LHCN-M2 (cell line): ENCODE measurements at regions not wholly inside any gene's neighbourhood (a gene's known extent, or its start where the extent isn't known, plus 50 kb on each side); places are given as distances from the start of the nearest gene placed in this dataset.
"Not testable (repeated sequence)": the region's sequence is repeated elsewhere in the genome, so short reads cannot be mapped to it uniquely, and the experiment has no call there.

ENCODE experiments used
- DNase-seq: peaks from one replicate; pipeline ENCODE4 v3.0.0-alpha.2; 2012; ENCODE audit warnings: low read depth

DNA sequence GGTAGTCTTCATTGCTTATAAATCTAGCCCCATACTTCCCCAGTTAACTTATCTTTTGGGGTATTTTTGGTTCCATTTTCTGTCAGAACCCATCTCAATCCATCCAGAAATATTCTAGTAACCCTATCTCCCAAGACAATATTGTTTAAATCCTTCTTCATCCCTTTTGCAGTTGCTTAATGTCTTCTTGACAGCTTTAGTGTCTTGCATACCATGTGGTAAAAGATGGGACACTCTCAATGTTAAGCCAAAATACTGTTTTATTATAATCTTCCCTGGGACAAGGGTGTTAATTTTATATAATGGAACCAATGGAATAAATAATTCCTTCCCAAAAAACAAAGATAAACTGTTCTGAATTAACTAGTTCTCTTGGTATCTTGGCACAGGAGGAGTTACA lies 450.2 kb downstream of the CCER1 start:
- no peak for DNase-seq

DNA sequence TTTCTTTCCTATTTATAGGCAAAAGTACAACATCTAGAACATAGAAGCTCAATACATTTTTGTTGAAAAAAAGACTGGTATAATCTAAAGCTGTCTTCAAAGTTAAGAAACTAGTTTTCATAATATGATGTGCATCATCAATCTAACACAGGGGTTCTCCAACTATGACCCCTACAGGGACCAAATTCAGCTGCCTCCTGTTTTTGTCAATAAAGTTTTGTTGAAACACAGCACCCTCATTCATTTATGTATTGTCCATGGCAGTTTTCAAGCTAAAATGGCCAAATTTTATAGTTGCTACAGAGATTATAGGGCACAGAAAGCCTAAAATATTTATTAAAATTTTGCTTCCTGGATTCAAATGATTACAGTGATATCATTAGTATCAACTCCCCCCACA lies 452.9 kb downstream of the CCER1 start:
- no peak for DNase-seq

DNA sequence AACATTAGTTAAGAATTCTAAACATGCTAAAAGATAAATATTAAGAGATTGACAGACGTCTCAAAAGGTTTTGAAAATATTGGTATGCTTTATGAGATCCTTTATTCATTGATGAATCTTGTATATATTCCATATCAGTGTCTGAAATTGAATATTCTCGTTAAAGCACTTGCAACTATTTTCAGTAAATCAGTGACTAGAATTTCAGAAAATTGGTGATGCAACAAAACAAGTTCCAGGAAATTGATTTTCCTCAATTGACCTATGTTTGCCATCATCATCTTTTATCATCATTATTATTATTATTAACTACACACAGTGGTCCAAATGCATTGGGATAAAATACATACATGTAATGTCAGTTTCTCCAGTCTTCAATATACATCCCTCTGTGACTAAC lies 453.6 kb downstream of the CCER1 start:
- DNase-seq, result no peak

DNA sequence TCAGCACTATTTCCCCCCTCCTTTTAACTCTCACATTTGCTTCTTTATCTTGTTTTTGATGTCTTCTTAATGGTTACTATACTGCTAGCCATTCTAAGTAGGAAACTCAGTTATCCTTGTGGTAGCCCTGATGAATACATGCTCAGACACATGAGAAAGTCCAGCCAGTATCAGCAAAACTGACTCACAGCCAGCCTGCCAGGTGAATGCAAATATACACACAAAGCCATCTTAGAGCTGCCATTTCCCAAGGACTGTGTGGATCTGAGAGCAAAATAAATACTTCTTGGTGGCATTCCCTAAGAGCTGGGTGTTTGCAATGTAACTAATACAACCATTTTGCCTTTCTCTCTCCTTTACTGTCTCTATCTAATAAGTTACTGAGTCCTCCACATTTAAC lies 455.2 kb downstream of the CCER1 start:
- no peak for DNase-seq

DNA sequence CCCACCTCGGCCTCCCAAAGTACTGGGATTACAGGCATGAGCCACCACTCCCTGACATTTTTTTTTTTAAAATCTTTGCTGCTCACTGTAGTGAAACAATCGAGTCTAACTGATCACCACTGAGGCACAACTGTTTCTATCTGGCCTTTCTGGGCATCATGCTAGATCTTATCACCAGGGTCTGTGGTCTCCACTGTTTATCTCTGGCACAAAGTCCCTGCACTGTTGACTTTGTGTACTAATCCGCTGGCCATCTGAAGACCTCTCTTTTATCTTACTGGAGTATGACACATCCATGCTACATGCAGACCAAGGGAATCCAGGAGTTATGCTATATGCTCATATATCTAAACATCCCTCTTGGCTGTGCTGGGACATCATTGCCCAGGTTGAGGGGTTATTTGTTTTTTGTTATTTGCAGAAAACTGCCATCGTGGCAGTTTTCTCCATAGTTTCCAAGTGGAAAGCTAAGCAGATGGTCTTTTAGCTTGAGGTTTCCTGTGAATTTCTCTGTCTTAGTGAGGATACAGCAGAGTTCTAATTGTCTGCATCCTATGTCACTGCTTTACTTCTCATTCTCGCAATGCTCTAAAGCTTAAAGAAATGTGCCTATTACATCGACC lies 456.9 kb downstream of the CCER1 start:
- DNase-seq, result no peak

DNA sequence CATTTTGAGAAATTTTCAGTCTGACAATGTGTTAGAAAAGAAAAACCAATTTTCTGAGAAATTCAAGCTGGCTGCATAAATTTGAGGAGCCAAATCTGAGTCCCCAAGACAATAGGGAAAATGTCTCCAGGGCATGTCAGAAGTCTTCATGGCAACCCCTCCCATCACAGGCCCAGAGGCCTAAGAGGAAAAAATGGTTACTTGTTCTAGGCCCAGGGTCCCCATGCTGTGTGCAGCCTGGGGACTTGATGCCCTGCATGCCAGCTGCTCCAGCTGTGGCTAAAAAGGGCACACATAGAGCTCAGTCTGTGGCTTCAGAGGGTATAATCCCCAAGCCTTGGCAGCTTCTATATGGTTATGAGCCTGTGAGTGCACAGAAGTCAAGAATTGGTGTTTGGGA lies 464.6 kb downstream of the CCER1 start:
- no peak for DNase-seq

DNA sequence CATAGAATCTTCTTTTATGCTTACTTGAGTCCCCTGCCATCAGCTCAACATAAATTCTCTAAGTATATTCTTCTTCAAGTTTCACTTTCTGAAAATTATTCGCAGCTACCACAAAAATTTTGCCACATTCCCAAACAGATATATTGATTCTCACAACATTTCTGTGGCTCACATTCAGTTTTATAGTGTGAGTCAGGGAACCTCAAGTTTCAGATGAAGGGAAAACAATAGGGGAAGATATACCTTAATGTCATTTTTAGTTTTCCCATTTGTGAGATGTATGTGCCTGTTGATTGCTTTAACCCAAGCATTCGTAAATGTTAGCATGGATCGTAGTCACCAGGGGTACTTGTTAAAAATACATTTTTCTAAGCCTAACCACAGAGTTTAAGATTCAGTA lies 465.8 kb downstream of the CCER1 start:
- DNase-seq, result peak; percentile 15

DNA sequence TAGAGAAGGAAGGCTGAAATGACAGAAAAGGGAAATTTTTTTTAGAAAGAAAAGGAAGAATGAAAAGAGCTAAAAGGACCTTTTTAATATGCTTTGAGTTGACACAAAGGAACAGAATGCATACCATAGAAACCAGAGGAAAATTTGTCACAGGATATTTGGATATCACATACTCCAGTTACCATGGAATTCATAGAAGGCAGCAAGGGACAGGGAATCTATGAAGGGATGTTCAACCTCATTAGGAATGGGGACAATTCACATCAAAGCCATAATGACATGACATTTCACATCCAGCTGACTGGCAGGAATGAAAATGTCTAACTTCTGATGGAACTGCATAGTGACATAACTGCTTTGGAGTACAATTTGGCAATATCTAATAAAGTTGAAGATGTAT lies 469.4 kb downstream of the CCER1 start:
- DNase-seq, result no peak

DNA sequence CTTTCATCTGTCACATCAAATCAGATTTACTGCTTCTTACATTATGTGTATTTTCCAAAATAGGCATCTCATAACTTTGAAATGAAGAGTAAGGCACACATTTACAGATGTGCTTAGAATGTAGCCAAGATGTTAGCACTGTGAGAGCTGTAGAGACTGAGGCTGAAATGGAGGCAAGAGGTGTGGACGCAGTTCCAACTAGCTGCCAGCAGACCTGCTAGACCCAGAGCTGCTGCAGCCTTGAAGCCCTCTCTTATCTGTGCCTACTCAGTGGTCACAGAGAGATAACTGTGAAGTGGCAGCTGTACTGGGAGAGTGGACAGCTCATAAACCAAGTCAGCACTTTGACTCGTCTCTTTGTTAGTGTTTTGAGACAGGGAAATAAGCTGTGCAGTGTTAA lies 470.9 kb downstream of the CCER1 start:
- no peak for DNase-seq

DNA sequence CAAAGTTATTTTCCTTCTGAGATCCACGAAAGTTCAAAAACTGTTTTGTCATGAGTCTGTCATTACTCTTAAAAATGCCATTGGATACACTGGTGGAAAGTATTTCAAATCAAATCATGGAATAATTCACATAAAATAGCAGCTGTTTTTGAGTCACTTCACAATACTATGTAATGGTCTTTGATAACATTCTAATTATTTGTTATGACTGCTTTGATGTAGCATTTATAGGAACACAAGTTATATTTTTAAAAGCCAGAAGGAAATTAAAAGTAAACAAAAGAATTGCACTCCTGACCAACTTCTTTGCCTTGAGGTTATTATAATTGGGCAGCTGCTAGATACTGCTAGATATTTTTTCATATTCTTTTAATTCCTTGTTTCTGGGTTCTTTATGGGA lies 473.2 kb downstream of the CCER1 start:
- peak; percentile 13 for DNase-seq

DNA sequence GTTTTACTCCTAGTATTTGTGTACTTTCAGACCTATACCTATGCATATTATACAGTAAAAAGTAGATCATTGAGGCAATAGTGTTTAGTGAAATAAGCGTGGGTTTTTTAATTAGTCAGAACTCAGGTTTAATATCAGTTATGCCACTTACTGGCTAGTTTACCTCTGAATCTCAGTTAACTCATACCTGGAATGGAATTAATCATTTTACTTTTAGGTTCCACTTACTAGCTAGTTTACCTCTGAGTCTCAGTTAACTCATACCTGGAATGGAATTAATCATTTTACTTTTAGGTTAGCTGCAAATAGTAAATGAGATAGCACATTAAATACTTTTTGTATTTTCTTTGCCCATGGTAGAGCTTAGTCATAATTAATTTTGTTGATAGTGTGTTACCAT lies 475.7 kb downstream of the CCER1 start:
- DNase-seq, result no peak

DNA sequence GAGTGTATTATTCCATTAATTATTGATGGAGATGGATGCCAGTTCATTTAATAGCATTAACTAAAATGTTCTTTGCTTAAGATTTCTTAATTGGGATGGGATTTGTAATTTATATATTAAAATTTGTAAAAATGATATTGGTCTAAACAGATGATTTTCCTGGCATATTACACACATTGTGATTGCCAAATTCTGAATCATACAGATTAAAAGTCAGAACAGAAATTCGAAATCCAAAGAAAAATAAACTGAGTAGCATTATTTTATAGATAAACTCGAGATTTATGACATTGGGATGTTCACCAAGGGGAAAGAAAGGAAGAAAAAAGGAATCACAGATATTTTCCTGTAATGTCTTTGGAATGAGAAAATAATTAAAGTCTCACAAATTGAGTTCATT lies 481.1 kb downstream of the CCER1 start:
- no peak for DNase-seq

DNA sequence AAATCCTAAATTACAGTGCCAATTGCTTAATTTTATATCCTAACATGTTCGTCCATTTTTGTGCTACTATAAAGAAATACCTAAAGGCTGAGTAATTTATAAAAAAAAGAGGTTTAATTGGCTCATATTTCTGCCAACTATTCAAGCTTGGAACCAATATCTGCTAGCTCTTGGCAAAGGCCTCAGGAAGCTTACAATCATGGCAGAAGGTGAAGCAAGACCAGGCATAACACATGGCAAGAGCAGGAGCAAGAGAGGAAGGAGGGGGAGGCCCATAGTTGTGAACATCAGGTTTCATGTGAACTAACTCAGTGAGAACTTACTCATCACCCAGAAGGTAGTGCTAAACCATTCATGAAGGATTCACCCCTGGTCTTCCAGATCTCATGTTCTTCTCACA lies 494.3 kb downstream of the CCER1 start:
- no peak for DNase-seq

DNA sequence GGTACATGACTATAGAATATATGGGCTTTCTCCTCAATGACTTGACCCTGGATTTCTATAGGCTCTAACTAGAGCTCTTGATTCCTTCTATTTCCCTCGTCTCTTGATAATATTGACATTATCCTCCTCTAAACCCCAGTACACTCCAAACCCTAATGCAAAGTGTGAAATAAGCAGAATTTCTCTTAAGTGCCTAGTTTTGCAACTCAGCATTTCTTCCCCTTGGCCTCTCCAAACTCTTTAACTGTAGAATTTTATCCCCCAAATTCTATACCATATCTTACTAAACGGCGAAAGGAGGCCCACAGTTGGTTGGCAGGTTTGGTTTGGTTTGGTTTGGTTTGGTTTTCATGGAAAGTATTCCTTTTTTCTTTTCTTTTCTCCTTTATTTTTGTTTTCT lies 498.7 kb downstream of the CCER1 start:
- DNase-seq, result no peak

DNA sequence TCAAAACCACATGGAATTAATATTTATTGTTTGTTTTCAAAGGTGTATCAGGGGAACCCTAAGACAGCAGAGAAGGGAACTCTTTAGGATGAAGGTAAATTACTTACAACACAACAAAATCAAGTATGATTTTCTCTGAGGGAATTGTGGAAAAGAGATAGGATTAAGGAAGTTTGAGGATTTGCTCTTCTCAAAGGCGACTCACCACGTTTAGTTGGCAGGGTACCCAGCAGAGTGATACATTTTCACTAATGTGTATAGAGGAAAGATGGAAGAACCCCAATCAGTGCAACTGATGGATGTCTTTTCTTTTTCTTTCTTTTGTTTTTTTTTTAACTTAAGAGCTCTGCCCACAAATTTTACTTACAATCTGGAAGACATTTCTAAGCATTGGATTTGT lies 499.2 kb downstream of the CCER1 start:
- peak; percentile 19 for DNase-seq

DNA sequence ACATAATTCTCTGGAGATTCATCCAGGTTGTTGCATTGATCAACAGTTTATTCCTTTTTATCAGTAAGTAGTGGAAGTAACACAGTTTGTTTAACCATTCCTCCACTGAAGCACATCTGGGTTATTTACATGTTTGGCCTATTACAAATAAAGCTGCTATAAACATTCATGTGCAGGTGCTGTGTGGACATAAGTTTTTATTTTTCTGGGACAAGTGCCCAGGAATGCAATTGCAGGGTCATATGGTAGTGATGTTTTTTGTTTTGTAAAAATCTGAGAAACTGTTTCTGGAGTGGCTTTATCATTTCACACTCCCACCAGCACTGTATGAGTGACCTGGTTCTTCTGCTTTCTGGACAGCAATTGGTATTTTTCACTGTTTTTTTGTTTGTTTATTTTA lies 505.4 kb downstream of the CCER1 start:
- DNase-seq, result no peak

DNA sequence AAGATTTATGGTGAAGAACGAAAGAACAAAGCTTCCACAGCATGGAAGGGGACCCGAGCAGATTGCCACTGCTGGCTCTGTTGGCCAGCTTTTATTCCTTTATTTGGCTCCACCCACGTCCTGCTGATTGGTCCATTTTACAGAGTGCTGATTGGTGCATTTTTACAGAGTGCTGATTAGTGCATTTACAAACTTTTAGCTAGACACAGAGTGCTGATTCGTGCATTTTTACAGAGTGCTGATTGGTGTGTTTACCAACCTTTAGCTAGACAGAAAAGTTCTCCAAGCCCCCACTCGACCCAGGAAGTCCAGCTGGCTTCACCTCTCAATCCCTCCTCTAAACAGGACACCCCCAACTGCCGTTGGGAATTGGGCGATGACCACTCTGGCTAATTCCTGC lies 511.5 kb downstream of the CCER1 start:
- not testable (repeated sequence) for DNase-seq

DNA sequence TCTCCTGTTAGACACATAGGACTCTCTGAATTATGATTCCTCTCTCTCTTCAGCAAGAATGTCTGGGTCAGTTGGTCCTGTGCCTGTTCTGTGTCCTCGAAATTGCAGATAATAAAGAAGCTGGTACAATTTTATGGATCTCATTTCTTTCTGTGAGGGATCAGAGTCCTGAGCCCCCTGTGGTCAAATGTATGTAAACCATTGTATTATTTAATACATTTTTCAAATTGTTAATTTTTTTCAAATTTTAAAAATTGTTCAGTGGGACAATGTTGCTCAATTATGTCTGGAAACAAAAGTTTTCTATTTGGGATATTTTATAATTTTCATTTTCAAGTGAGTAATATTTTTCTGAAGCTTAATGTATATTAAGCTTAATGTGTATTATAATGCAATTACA lies 513.5 kb downstream of the CCER1 start:
- DNase-seq, result no peak

DNA sequence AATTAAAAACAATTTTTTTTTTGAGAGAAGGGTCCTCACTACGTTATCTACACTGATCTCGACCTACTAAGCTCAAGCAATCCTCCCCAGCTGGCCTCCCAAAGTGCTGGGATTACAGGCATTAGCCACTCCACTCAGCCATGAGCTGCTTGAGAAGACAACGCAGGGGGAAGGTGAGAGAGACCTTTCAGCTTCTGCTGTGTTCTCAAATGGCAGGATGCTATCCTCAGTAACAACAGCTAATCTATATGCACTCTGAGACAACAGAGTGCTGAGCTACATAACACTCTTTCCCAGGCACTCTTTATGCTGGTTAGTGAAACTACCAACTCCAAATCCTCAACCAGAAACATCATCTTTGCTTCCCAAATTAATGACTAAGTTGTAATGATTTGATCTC lies 526.1 kb downstream of the CCER1 start:
- DNase-seq, result no peak

DNA sequence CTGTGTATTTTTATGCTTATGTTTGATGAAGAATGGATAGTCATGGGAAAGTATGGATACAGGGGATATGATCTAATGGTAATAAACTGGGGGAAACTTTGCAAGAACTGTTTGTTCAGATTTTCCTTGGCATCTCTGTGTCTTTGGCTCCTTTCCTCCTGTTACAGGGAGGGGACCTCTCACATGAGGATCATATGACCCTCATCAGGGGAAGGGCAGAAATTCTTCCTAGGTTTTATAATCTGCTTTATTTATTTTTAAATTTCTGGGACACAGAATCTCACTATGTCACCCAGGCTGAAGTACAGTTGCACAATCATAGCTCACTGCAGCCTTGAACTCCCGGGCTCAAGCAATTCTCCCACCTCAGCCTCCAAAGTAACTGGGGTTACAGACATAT lies 526.5 kb downstream of the CCER1 start:
- DNase-seq, result no peak

DNA sequence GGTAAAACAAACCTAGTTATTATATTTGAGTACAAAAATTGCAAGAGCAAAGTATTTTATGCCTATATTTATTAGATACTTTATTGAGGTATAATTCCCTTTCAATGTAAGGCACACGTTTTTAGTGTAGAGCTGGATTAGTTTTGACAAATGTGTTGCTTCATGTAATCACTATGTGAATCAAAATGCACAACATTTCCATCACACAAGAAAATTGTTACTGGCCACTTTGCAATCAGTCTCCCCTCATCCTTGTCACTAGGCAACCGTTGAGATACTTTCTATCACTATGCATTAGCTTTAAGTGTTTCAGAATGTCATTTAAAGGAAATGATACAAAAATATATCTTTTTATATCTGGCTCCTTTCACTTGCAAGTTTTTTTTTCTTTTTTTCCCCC lies 531.0 kb downstream of the CCER1 start:
- DNase-seq, result no peak

DNA sequence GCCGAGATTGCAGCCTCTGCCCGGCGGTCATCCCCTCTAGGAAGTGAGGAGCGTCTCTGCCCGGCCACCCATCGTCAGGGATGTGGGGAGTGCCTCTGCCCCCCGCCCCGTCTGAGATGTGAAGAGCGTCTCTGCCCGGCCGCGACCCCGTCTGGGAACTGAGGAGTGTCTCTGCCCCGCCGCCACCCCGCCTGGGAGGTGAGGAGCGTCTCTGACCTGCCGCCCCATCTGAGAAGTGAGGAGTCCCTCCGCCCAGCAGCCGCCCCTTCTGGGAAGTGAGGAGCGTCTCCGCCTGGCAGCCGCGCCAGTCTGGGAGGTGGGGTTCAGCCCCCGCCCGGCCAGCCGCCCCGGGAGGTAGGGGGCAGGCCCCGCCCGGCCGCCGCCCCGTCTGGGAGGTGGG lies 544.0 kb downstream of the CCER1 start:
- DNase-seq, result no peak

DNA sequence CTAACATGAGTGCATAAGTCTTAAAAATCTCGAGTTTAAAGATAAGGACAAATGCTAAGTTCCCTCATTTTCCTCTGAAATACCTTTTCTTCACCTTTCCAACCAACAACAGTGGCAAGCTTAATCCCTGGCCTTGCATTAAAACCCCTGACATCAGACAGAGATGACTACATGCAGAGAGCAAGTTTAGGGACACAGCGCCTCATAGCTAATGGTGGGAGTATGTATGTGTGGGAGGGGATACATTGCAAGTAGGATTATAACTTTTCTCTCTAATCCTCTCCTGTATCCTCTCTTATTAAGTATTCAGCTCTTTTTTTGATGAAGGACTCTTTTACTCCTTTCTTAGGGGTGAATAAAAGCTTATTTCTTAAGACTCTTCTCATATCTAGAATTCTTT lies 547.1 kb downstream of the CCER1 start:
- DNase-seq, result peak; percentile 16

DNA sequence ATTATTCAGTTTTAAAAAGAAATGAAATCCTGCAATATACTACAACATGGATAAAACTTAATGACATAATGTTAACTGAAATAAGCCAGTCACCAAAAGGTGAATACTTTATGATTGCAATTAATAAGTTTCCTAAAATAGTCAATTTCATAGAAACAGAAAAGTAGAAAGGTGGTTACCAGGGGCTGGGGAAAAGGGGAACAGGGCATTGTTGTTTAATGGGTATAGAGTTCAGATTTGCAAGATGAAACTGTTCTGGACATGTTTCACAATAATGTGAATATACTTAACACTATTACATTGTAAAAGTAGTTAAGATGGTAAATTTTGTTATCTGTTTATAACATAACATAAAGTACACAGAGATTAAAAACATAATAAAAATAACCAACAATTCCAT lies 550.9 kb downstream of the CCER1 start:
- no peak for DNase-seq

DNA sequence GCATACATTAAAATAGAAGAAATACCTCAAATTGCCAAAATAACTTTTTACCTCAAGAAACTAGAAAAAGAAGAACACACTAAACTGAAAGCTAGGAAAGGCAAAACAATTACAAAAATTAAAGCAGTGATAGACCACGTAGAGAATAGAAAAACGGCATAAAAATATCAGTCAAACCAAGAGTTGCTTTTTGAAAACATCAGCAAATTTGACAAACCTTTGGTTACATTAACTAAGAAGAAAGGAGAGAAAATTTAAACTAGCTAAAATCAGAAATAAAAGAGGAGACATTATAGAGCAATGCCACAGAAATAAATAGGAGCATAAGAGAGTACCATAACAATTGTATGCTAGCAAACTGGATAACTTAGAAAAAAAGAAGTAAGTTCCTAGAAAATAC lies 553.8 kb downstream of the CCER1 start:
- DNase-seq, result no peak
